BJ (cell line): ENCODE measurements at regions not wholly inside any gene's neighbourhood (a gene's known extent, or its start where the extent isn't known, plus 50 kb on each side); places are given as distances from the start of the nearest gene placed in this dataset.

Source experiments
- CTCF ChIA-PET: fragments of 350-600 bp; formaldehyde crosslinking; extraction: SDS; loops from one replicate; lab custom pipeline; 2021; ENCODE audit warnings: antibody characterized with exemption, inconsistent platforms; lab: Yijun Ruan, JAX
- POLR2A ChIA-PET: fragments of 300-600 bp; sonication (Branson Sonifier 250); formaldehyde crosslinking; extraction: SDS; loops from one replicate; lab custom pipeline; 2021; ENCODE audit warnings: antibody characterized with exemption; lab: Charles Lee
- DNase-seq: peaks from one replicate; pipeline ENCODE4 v3.0.0-alpha.2; 2011; ENCODE audit warnings: low read depth
- H3K27me3 ChIP-seq: 2 replicates; pipeline ENCODE4 v1.6.0; 2011; ENCODE audit warnings: low read length; ENCODE audit not compliant: control insufficient read depth, insufficient read depth
- H3K36me3 ChIP-seq: 2 replicates; pipeline ENCODE4 v1.5.1; 2011; ENCODE audit warnings: low read length; ENCODE audit not compliant: control insufficient read depth, insufficient read depth
- H3K4me3 ChIP-seq: 2 replicates; pipeline ENCODE4 v1.5.1; 2011; ENCODE audit warnings: low read depth, mild to moderate bottlenecking, control low read depth, low read length
- CTCF ChIP-seq: IDR thresholded peaks from 2 replicates; pipeline ENCODE4 v1.5.1; 2011; ENCODE audit warnings: low read depth, mild to moderate bottlenecking, control low read depth, inconsistent platforms, low read length, moderate library complexity; ENCODE audit not compliant: insufficient read depth

- no peak for TF ChIP-seq CTCF
- ChIA-PET POLR2A (interaction anchor here (0.7 kb wide), 1 partner anchor 347 kb away, joined by 9 read pairs; no protein-coding TSS in a partner anchor), CTCF (interaction anchor here (0.6 to 1.7 kb wide), 6 partner anchors 9 to 1156 kb away, joined by 3 to 4 read pairs (median 3); no protein-coding TSS in a partner anchor)
- H3K36me3 ChIP-seq: no peaks in the 10 kb centered on the region
- H3K4me3 ChIP-seq: no peak overlapping the region
- no peaks in the 10 kb centered on the region for H3K27me3 ChIP-seq
- no peak for DNase-seq
Observed at GRCh38 chr2:42874949-42875801, 82.8 kb upstream of the HAAO start.

GRCh38 chr2:42872721-42873120 is 80.3 kb upstream of the HAAO start:
- CTCF ChIA-PET: no interaction called here
- POLR2A ChIA-PET: interaction anchor here (0.7 kb wide), 1 partner anchor 205 kb away, joined by 3 read pairs; no protein-coding TSS in a partner anchor
- no peaks in the 10 kb centered on the region for H3K27me3 ChIP-seq
- no peak for TF ChIP-seq CTCF
- DNase-seq: no peak
- no peak overlapping the region for H3K4me3 ChIP-seq
- H3K36me3 ChIP-seq: no peaks in the 10 kb centered on the region

GRCh38 chr2:42871372-42871771 is 79.0 kb upstream of the HAAO start:
- TF ChIP-seq CTCF: no peak
- no peak for DNase-seq
- CTCF ChIA-PET: interaction anchor here (0.6 to 1.8 kb wide), 3 partner anchors 9 to 552 kb away, joined by 3 to 4 read pairs (median 4); no protein-coding TSS in a partner anchor
- POLR2A ChIA-PET: no interaction called here
- no peak overlapping the region for H3K4me3 ChIP-seq
- H3K27me3 ChIP-seq: no peaks in the 10 kb centered on the region
- no peaks in the 10 kb centered on the region for H3K36me3 ChIP-seq

- CTCF ChIA-PET: no interaction called here
- no peak for TF ChIP-seq CTCF
- Histone ChIP-seq H3K36me3 (no peaks in the 10 kb centered on the region), H3K27me3 (no peaks in the 10 kb centered on the region), H3K4me3 (no peak overlapping the region)
- POLR2A ChIA-PET: no interaction called here
- DNase-seq: no peak
Observed at GRCh38 chr2:42868874-42869273, 76.5 kb upstream of the HAAO start.

GRCh38 chr2:42868096-42868495 is 75.7 kb upstream of the HAAO start:
- no peaks in the 10 kb centered on the region for H3K36me3 ChIP-seq
- CTCF ChIA-PET: no interaction called here
- TF ChIP-seq CTCF: no peak
- DNase-seq: no peak
- H3K27me3 ChIP-seq: no peaks in the 10 kb centered on the region
- no peak overlapping the region for H3K4me3 ChIP-seq
- POLR2A ChIA-PET: no interaction called here
